ENCODE measurements at regions not wholly inside any gene's neighbourhood (a gene's known extent, or its start where the extent isn't known, plus 50 kb on each side); places are given as distances from the start of the nearest gene placed in this dataset.
"Not testable (repeated sequence)": the region's sequence is repeated elsewhere in the genome, so short reads cannot be mapped to it uniquely, and the experiment has no call there.

- DNase-seq (ENCODE audit: low read depth, low spot score): no peak
Observed at GRCh38 chrX:39692796-39693195, 405.0 kb downstream of the BCOR start.

- DNase-seq (ENCODE audit: low read depth, low spot score): peak; percentile 88
Observed at GRCh38 chrX:39693298-39693697, 404.5 kb downstream of the BCOR start.

GRCh38 chrX:39702636-39703035 lies 395.1 kb downstream of the BCOR start:
- not testable (repeated sequence) for DNase-seq (ENCODE audit: low read depth, low spot score)

GRCh38 chrX:39703307-39703706 lies 394.5 kb downstream of the BCOR start:
- DNase-seq (ENCODE audit: low read depth, low spot score): no peak

- DNase-seq (ENCODE audit: low read depth, low spot score): no peak
Observed at GRCh38 chrX:39704590-39704989, 393.2 kb downstream of the BCOR start.

- peak; percentile 35 for DNase-seq (ENCODE audit: low read depth, low spot score)
Observed at GRCh38 chrX:39705290-39705689, 392.5 kb downstream of the BCOR start.

GRCh38 chrX:39709364-39709763 lies 388.4 kb downstream of the BCOR start:
- no peak for DNase-seq (ENCODE audit: low read depth, low spot score)

GRCh38 chrX:39709812-39710211 lies 387.9 kb downstream of the BCOR start:
- DNase-seq (ENCODE audit: low read depth, low spot score): no peak

GRCh38 chrX:39710776-39711175 lies 387.0 kb downstream of the BCOR start:
- no peak for DNase-seq (ENCODE audit: low read depth, low spot score)

- DNase-seq (ENCODE audit: low read depth, low spot score): no peak
Observed at GRCh38 chrX:39714471-39714870, 383.3 kb downstream of the BCOR start.

- DNase-seq (ENCODE audit: low read depth, low spot score): no peak
Observed at GRCh38 chrX:39716401-39716800, 381.4 kb downstream of the BCOR start.

GRCh38 chrX:39716802-39717540 lies 380.8 kb downstream of the BCOR start:
- no peak for DNase-seq (ENCODE audit: low read depth, low spot score)

GRCh38 chrX:39718981-39719380 lies 378.8 kb downstream of the BCOR start:
- no peak for DNase-seq (ENCODE audit: low read depth, low spot score)

GRCh38 chrX:39720945-39721344 lies 376.8 kb downstream of the BCOR start:
- no peak for DNase-seq (ENCODE audit: low read depth, low spot score)

GRCh38 chrX:39721566-39722279 lies 376.0 kb downstream of the BCOR start:
- DNase-seq (ENCODE audit: low read depth, low spot score): peak; percentile 20

- DNase-seq (ENCODE audit: low read depth, low spot score): no peak
Observed at GRCh38 chrX:39724544-39724943, 373.2 kb downstream of the BCOR start.

GRCh38 chrX:39725114-39725513 lies 372.6 kb downstream of the BCOR start:
- no peak for DNase-seq (ENCODE audit: low read depth, low spot score)

- peak; percentile 19 for DNase-seq (ENCODE audit: low read depth, low spot score)
Observed at GRCh38 chrX:39725928-39726619, 371.7 kb downstream of the BCOR start.

GRCh38 chrX:39726771-39727170 lies 371.0 kb downstream of the BCOR start:
- peak; percentile 42 for DNase-seq (ENCODE audit: low read depth, low spot score)

GRCh38 chrX:39728025-39728424 lies 369.7 kb downstream of the BCOR start:
- DNase-seq (ENCODE audit: low read depth, low spot score): no peak

- no peak for DNase-seq (ENCODE audit: low read depth, low spot score)
Observed at GRCh38 chrX:39728852-39729598, 368.7 kb downstream of the BCOR start.

All from ELF-1 (cell line).